C4-2B (cell line): ENCODE measurements at regions not wholly inside any gene's neighbourhood (a gene's known extent, or its start where the extent isn't known, plus 50 kb on each side); places are given as distances from the start of the nearest gene placed in this dataset.

Experiments used
- CTCF ChIP-seq: fragments of 450-650 bp; conservative IDR thresholded peaks from 2 replicates; pipeline ENCODE4 v1.5.1; 2017; ENCODE audit warnings: mild to moderate bottlenecking
- ZFX ChIP-seq: fragments of 450-650 bp; IDR thresholded peaks from 2 replicates; pipeline ENCODE4 v1.6.1; 2017

- TF ChIP-seq CTCF (no peak), ZFX (no peak)
These were observed 214.0 kb upstream of the SLIT2 start for GRCh38 chr4:20037745-20038144.
